Lower leg skin (tissue), 3 donors: ENCODE measurements at regions not wholly inside any gene's neighbourhood (a gene's known extent, or its start where the extent isn't known, plus 50 kb on each side); places are given as distances from the start of the nearest gene placed in this dataset.

Source experiments
- CTCF ChIP-seq, 3 donors: fragments of 450-650 bp; IDR thresholded peaks; one replicate each; pipeline ENCODE4 v1.5.1; 2016; ENCODE audit warnings: antibody characterized with exemption in 3 of 3, mild to moderate bottlenecking in 3 of 3, moderate library complexity in 2 of 3
- POLR2A ChIP-seq, 2 donors: fragments of 450-650 bp; IDR thresholded peaks; one replicate each; pipeline ENCODE4 v1.6.1; 2016 to 2017; ENCODE audit warnings: antibody characterized with exemption in 2 of 2, mild to moderate bottlenecking in 1 of 2, moderate library complexity in 1 of 2

GRCh38 chr13:59012731-59013130 lies 1151.0 kb downstream of the DIAPH3 start:
- no peak for TF ChIP-seq POLR2A (IDR thresholded peaks at IDR 0.05)
- TF ChIP-seq CTCF (IDR thresholded peaks at IDR 0.05), result no peak
